NCI-H774 (cell line): ENCODE measurements at regions not wholly inside any gene's neighbourhood (a gene's known extent, or its start where the extent isn't known, plus 50 kb on each side); places are given as distances from the start of the nearest gene placed in this dataset.

Source experiments
- DNase-seq: peaks from one replicate; lab custom pipeline; 2025; lab: John Stamatoyannopoulos, UW

DNA sequence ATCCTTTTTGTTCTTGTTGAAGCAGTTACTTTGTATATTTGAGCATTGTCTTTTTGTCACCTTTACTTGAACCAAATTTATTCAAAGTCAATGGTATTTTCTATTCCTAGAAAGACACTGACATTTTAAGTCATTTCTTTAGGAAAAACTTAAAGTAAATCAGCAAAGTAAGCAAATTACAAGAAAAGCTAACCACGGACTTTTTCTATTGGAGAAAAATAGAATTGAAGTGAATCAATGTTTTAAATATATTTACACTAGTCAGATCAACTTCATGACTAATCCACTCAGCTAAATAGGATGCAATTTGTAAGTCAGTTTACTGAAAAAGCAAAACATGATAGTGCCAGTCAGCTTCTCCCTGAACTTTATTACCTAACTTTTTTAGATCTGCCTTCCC is 733.8 kb upstream of the ALCAM start:
- no peak for DNase-seq

DNA sequence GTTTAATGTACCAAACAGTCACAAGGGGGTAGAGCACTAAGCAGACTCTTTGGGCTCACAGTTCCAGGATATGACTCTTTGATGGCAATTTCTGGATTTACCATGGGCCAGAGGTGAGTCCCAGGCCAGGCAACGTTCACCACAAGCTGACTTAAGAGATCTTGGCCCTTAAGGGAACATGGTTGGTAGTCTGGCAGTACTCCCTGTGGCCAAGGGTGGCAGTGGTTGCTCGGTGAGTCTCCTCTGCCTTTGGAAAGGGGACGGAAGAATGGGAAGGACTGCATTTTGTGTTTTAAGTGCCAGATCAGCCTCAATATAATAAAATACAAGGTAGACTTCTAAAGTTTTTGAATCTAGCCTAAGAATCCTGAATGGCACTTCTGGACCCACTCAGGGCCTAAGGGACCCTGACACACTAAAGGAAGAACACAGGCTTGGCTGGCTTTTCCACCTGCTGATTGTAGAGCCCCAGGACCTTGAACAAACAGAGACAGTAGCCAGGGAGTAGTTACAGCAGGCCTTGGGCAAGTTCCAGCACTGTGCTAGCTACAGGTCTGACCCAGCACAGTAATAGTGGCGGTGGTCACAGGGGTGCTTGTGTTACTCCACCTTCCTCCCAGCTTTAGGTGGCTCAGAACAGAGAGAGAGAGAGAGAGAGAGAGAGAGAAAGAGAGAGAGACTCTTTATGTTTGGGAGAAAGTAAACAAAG is 730.7 kb upstream of the ALCAM start:
- no peak for DNase-seq

DNA sequence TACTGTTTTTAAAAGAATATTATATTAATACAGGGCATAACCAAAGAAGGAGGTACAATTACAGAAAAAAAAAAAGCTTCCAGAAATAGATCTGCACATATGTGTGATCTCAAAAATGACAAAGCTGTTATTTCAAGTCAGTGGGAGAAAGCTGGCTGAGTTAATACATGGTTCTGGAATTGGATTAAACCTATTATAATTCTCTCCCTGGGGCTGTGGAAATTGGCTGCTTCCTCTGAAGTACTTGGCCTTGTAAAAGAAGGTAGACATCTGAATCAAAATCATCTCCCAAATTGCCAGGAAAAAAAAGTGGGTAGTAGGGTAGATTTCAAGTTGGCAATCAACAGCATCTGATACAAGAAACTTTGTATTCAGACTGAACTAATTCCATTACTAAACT is 723.9 kb upstream of the ALCAM start:
- no peak for DNase-seq

DNA sequence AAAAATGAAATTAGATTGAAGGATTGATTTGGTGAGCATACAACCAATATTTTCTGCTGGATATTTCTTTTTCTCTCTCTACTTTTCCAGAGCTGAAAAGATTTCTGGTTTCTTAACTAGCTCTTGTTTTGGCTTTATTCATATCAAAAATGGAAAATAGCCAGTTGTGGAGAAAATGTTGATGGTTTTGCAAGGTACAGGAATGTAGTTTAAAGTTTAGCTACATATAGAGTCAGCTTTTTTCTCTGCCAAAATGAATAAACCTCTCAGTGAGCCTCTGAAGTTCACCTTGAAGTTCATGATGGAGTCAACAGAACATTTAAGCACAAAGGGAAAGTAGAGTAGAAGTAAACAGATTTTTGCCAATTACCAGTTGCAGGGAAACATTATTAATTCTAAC is 720.5 kb upstream of the ALCAM start:
- DNase-seq, result no peak

GRCh38 chr3:104648823-104649222 is 717.9 kb upstream of the ALCAM start:
- peak; percentile 45 for DNase-seq

- no peak for DNase-seq
These were observed 697.6 kb upstream of the ALCAM start for GRCh38 chr3:104669083-104669482.

DNA sequence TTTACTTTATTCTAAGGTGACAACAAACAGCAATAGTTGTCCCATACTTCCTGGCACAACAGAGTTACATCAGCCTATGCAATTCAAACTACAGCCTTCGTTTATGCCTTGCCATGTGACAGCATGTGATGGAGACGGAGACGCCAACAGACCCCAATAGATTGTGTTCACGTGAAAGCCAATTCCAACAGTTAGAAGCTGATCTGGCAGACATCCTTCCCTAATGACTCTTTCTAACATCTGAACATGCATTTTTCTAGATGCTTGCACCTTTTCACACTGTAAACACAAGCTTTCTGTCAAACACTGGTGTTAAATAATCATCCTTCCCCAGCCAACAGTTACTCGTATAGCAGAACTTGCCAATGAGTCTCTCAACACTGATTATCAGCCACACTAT is 694.4 kb upstream of the ALCAM start:
- DNase-seq, result no peak

- DNase-seq, result no peak
These were observed 692.7 kb upstream of the ALCAM start for GRCh38 chr3:104673981-104674380.

- DNase-seq, result no peak
These were observed 690.5 kb upstream of the ALCAM start for GRCh38 chr3:104676241-104676640.

- no peak for DNase-seq
These were observed 688.8 kb upstream of the ALCAM start for GRCh38 chr3:104677932-104678331.

- no peak for DNase-seq
These were observed 681.2 kb upstream of the ALCAM start for GRCh38 chr3:104685492-104685891.

- DNase-seq, result no peak
These were observed 679.3 kb upstream of the ALCAM start for GRCh38 chr3:104687362-104687761.

DNA sequence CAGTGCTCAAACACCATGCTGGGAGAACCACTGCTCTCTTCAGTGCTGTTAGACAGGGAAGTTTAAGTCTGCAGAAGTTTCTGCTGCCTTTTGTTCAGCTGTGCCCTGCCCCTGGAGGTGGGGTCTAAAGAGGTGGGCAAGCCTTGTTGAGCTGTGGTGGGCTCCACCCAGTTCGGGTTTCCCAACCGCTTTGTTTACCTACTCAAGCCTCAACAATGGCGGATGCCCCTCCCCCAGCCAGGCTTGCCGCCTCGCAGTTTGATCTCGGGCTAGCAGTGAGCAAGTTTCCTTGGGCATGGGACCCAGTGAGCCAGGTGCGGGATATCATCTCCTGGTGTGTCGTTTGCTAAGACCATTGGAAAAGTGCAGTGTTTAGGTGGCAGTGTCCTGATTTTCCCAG is 670.2 kb upstream of the ALCAM start:
- no peak for DNase-seq

DNA sequence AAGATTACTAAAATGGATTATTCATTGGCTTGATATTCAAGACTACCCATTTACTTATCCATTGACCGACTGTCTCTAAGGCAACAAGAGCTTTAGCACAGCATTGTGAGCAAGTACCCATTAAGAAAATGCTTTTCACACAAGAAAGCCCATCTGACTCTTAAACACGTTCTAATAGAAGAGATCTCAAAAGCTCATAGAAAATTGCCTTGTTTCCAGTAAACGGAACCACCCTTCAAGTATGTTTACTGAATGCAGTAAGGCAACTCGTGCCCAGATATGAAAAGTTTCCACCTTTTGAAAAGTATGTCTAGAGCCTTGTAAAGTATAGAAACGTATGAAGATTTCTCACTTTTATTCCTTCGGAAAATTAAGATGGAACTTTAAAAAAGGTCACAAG is 655.3 kb upstream of the ALCAM start:
- DNase-seq, result no peak

- no peak for DNase-seq
These were observed 650.7 kb upstream of the ALCAM start for GRCh38 chr3:104715972-104716371.

- DNase-seq, result no peak
These were observed 648.9 kb upstream of the ALCAM start for GRCh38 chr3:104717828-104718196.

- no peak for DNase-seq
These were observed 643.7 kb upstream of the ALCAM start for GRCh38 chr3:104723000-104723399.

DNA sequence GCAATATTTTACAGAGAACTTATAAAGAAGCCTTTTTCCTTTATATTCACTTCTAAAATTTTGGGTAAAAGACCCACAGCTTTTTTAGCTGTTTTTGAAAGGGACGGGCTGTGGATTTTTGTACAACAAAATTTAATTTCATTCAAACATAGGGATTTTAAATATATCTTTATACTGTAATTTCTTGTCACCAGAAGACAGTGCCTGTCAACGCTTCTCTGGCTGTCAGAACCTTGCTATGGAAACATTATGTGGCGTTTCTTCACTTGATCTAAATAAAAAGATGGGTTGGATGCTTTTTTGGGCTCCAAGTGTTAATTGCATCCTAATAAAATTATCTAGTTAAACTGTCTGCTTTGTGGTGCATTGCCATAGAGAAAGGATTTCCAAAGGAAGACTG is 635.6 kb upstream of the ALCAM start:
- no peak for DNase-seq

- DNase-seq, result no peak
These were observed 632.1 kb upstream of the ALCAM start for GRCh38 chr3:104734627-104735026.

DNA sequence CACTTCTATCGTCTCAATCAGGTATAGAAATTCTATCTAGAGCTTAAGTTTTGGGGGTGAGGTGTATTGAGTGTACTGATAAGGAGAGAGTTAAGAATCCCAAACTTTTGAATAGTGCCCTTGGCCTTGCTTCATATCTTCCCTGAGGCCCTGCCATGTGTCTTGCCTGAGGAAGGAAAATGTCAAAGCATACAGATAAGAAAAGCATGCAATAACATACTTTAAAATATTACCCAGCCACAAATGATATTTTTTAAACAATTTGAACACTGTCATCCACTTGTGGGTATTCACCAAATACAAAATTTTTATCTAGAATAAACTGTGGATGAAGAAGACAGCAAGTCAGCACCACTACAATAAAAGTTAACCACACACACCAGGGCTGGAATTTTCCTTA is 631.0 kb upstream of the ALCAM start:
- no peak for DNase-seq

- DNase-seq, result no peak
These were observed 628.4 kb upstream of the ALCAM start for GRCh38 chr3:104738271-104738670.

DNA sequence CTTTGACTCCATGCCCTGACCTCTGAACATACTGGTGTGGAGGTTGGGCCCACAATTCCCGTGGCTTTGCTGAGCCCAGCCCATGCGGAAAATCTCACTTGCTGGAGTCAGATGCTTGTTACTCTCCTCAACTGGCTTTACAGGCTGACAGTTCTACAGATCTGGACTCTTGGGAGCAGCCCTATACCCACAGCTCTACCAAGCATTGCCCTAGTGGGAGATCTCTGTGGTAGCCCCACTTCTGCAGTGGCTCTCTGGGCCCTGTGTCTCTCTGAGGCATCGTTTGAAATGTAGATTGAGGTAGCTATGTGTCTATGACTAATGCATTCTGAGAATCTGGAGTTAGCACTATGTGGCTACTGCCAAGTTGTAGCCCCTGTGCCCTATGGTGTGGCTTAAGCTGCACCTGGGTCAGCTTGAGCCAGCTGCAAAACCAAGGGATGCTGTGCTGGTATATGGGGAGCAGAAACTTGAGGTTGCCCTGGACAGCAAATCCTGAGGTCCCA is 625.8 kb upstream of the ALCAM start:
- DNase-seq, result no peak

- no peak for DNase-seq
These were observed 624.7 kb upstream of the ALCAM start for GRCh38 chr3:104742044-104742443.

DNA sequence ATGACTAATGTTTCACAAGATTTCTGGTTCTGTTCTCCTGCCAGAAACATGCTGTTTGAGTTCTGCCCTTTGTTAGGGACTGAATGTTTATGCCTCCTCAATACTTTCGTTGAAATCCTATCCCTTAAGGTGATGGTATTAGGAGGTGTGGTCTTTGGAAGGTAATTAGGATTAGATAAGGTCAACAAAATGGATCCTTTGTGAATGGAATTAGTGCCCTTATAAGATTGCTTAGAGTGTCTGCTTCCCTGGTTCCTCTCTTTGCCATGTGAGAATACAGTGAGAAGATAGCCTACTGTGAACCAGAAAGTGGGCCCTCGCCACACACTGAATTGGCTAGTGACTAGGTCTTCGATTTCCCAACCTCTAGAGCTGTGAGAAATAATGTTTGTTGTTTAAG is 621.4 kb upstream of the ALCAM start:
- no peak for DNase-seq
